Loucy (cell line): ENCODE measurements at regions not wholly inside any gene's neighbourhood (a gene's known extent, or its start where the extent isn't known, plus 50 kb on each side); places are given as distances from the start of the nearest gene placed in this dataset.

Source experiments
- H2AFZ ChIP-seq: fragments of 200-600 bp; sonication (generic); 2 replicates; pipeline ENCODE4 v1.6.0; 2016; ENCODE audit warnings: antibody characterized with exemption, mild to moderate bottlenecking, low read length, moderate library complexity
- H3F3A ChIP-seq: fragments of 200-600 bp; 2 replicates; pipeline ENCODE4 v1.6.0; 2016; ENCODE audit warnings: antibody characterized with exemption, low read depth, mild to moderate bottlenecking
- H3K27me3 ChIP-seq: fragments of 200-600 bp; sonication (generic); 2 replicates; pipeline ENCODE4 v1.6.1; 2014; ENCODE audit warnings: low read length, mild to moderate bottlenecking; ENCODE audit not compliant: insufficient read depth, poor library complexity, severe bottlenecking
- H3K36me3 ChIP-seq: fragments of 200-600 bp; sonication (generic); 2 replicates; pipeline ENCODE4 v1.6.1; 2016; ENCODE audit warnings: low read length; ENCODE audit not compliant: insufficient read depth
- H3K4me1 ChIP-seq: fragments of 200-600 bp; sonication (generic); 2 replicates; pipeline ENCODE4 v1.5.1; 2014; ENCODE audit warnings: low read length, mild to moderate bottlenecking; ENCODE audit not compliant: insufficient read depth, poor library complexity, severe bottlenecking
- H3K4me2 ChIP-seq: fragments of 200-600 bp; sonication (generic); 2 replicates; pipeline ENCODE4 v1.6.0; 2014; ENCODE audit warnings: antibody characterized with exemption, low read length, low read depth, mild to moderate bottlenecking; ENCODE audit not compliant: poor library complexity, severe bottlenecking
- H3K4me3 ChIP-seq: fragments of 200-600 bp; sonication (generic); 2 replicates; pipeline ENCODE4 v1.5.1; 2014; ENCODE audit warnings: low read length, mild to moderate bottlenecking, mixed read lengths; ENCODE audit not compliant: poor library complexity, severe bottlenecking
- H3K79me2 ChIP-seq: fragments of 200-600 bp; sonication (generic); 2 replicates; pipeline ENCODE4 v1.6.1; 2014; ENCODE audit warnings: low read length; ENCODE audit not compliant: insufficient read depth
- H3K9ac ChIP-seq: fragments of 200-600 bp; sonication (generic); 2 replicates; pipeline ENCODE4 v1.6.0; 2014; ENCODE audit warnings: mild to moderate bottlenecking, low read depth, low read length, moderate library complexity; ENCODE audit not compliant: poor library complexity, severe bottlenecking
- H3K9me2 ChIP-seq: fragments of 200-600 bp; sonication (generic); replicated peaks from 2 replicates; pipeline ENCODE4 v1.6.1; 2016; ENCODE audit warnings: low read depth, low read length, mixed read lengths
- H3K9me3 ChIP-seq: fragments of 200-600 bp; sonication (generic); 2 replicates; pipeline ENCODE4 v1.6.1; 2014; ENCODE audit warnings: mild to moderate bottlenecking, antibody characterized with exemption, low read length, low read depth; ENCODE audit not compliant: insufficient read depth
- H4K20me1 ChIP-seq: fragments of 200-600 bp; sonication (generic); 2 replicates; pipeline ENCODE4 v1.6.0; 2014; ENCODE audit warnings: antibody characterized with exemption, low read length, mild to moderate bottlenecking; ENCODE audit not compliant: insufficient read depth, poor library complexity, severe bottlenecking
- CTCF ChIP-seq: fragments of 200-600 bp; sonication (generic); conservative IDR thresholded peaks from 2 replicates; pipeline ENCODE4 v1.5.1; 2014; ENCODE audit warnings: mild to moderate bottlenecking, antibody characterized with exemption, low read length
- EZH2phosphoT487 ChIP-seq: fragments of 200-600 bp; IDR thresholded peaks from 2 replicates; pipeline ENCODE4 v1.6.1; 2018; ENCODE audit warnings: antibody characterized with exemption, mild to moderate bottlenecking, moderate library complexity, borderline replicate concordance

GRCh38 chr2:180376066-180376465, 369.0 kb upstream of the CWC22 start:
- Histone ChIP-seq H3K9ac (no peak overlapping the region), H3K27me3 (no peaks in the 10 kb centered on the region), H3K36me3 (no peaks in the 10 kb centered on the region), H3F3A (no peaks in the 10 kb centered on the region), H3K9me2 (no peaks in the 10 kb centered on the region), H3K79me2 (no peaks in the 10 kb centered on the region), H3K4me2 (no peak overlapping the region), H3K4me3 (no peak overlapping the region), H3K4me1 (no peaks in the 10 kb centered on the region), H2AFZ (no peak overlapping the region), H3K9me3 (no peaks in the 10 kb centered on the region), H4K20me1 (no peaks in the 10 kb centered on the region)
- TF ChIP-seq EZH2phosphoT487 (no peak), CTCF (no peak)

- H3K9ac ChIP-seq, result no peak overlapping the region
- H3K4me3 ChIP-seq, result no peak overlapping the region
- no peaks in the 10 kb centered on the region for H3F3A ChIP-seq
- no peaks in the 10 kb centered on the region for H3K9me3 ChIP-seq
- no peaks in the 10 kb centered on the region for H3K79me2 ChIP-seq
- H3K9me2 ChIP-seq, result no peaks in the 10 kb centered on the region
- no peak overlapping the region for H3K4me2 ChIP-seq
- H2AFZ ChIP-seq, result no peak overlapping the region
- H3K4me1 ChIP-seq, result no peaks in the 10 kb centered on the region
- H3K36me3 ChIP-seq, result no peaks in the 10 kb centered on the region
- no peaks in the 10 kb centered on the region for H4K20me1 ChIP-seq
- H3K27me3 ChIP-seq, result no peaks in the 10 kb centered on the region
- TF ChIP-seq CTCF (no peak), EZH2phosphoT487 (no peak)
Observed at GRCh38 chr2:180374502-180375281, 367.6 kb upstream of the CWC22 start.

DNA sequence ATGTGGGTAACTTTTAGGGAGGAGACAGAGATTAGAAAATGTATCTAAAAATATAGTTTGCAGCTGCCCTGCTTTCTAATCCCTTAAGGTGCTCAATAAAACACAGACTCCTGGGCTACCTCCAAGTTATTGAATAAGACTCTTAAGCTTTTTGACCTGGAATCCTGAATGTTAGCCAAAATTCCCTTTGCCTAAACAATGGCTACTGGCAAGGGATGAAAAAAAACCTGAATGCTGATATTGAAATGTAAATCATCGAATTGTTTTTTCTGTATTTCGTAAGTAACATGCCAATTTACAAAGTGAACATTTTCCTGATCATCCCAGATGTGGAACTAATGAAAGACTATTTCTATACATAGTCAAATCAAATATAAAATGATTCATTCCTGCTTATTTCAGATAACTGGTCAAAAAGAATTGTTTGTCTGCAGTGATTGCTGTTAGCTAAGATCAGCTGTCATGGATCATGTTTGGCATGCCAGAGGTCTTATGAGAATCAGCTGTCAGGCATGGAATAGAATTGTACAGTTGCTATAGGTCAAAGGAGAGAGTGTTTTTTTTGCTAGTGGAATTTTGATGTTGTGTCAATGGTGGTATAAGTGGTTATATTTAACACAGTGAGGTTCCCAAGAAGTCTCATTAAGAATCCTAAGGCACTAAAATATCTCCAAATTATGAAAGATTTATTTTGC, 363.6 kb upstream of the CWC22 start:
- no peaks in the 10 kb centered on the region for H3K36me3 ChIP-seq
- TF ChIP-seq CTCF (no peak), EZH2phosphoT487 (no peak)
- H3K4me3 ChIP-seq, result no peak overlapping the region
- H3K9me2 ChIP-seq, result no peaks in the 10 kb centered on the region
- H2AFZ ChIP-seq, result no peak overlapping the region
- no peaks in the 10 kb centered on the region for H3K4me1 ChIP-seq
- no peak overlapping the region for H3K4me2 ChIP-seq
- no peaks in the 10 kb centered on the region for H3F3A ChIP-seq
- no peaks in the 10 kb centered on the region for H3K9me3 ChIP-seq
- H4K20me1 ChIP-seq, result no peaks in the 10 kb centered on the region
- H3K9ac ChIP-seq, result no peak overlapping the region
- H3K79me2 ChIP-seq, result no peaks in the 10 kb centered on the region
- no peaks in the 10 kb centered on the region for H3K27me3 ChIP-seq
